Transverse colon (tissue), 4 donors: ENCODE measurements at regions not wholly inside any gene's neighbourhood (a gene's known extent, or its start where the extent isn't known, plus 50 kb on each side); places are given as distances from the start of the nearest gene placed in this dataset.

Experiments
- DNase-seq: peaks from one replicate; pipeline ENCODE4 v3.0.0-alpha.2; 2019
- H3K27ac ChIP-seq, 4 donors: fragments of 200-600 bp; sonication (generic); 2 replicates each; pipeline ENCODE4 v1.5.1; 2016 to 2018; ENCODE audit warnings: inconsistent platforms in 4 of 4
- H3K27me3 ChIP-seq: fragments of 200-600 bp; sonication (generic); 2 replicates; pipeline ENCODE4 v1.5.1; 2017; ENCODE audit warnings: inconsistent platforms
- H3K36me3 ChIP-seq, 4 donors: fragments of 200-600 bp; sonication (generic); 2 replicates each; pipeline ENCODE4 v1.5.1; 2017 to 2019; ENCODE audit warnings: inconsistent platforms in 4 of 4
- H3K4me1 ChIP-seq, 4 donors: fragments of 200-600 bp; sonication (generic); 2 replicates each; pipeline ENCODE4 v1.5.1; 2017 to 2020; ENCODE audit warnings: inconsistent platforms in 4 of 4
- H3K4me3 ChIP-seq, 4 donors: fragments of 200-600 bp; sonication (generic); 1 replicate in 1 of 4; 2 replicates in 3 of 4; pipeline versions ENCODE4 v1.5.1 to v1.6.1; 2017 to 2019; ENCODE audit warnings: inconsistent platforms in 4 of 4
- H3K9me3 ChIP-seq, 2 donors: fragments of 200-600 bp; sonication (generic); 2 replicates each; pipeline ENCODE4 v1.5.1; 2017 to 2019; ENCODE audit warnings: inconsistent platforms in 2 of 2
- CTCF ChIP-seq, 5 experiments: fragments of 200-600 bp in 3 of 5; fragments of 450-650 bp in 2 of 5; sonication (generic) in 3 of 5; IDR thresholded peaks; 1 replicate in 2 of 5; 2 replicates in 3 of 5; pipeline ENCODE4 v1.5.1; 2016 to 2017; ENCODE audit warnings: antibody characterized with exemption in 5 of 5, inconsistent platforms in 3 of 5, mild to moderate bottlenecking in 2 of 5, moderate library complexity in 1 of 5
- EP300 ChIP-seq: sonication (generic); formaldehyde crosslinking; IDR thresholded peaks from one replicate; pipeline ENCODE4 v1.6.1; 2017; ENCODE audit warnings: antibody characterized with exemption, low read depth
- POLR2A ChIP-seq: fragments of 450-650 bp; IDR thresholded peaks from one replicate; pipeline ENCODE4 v1.6.1; 2016; ENCODE audit warnings: antibody characterized with exemption, mild to moderate bottlenecking, moderate library complexity
- POLR2AphosphoS5 ChIP-seq, 3 donors: sonication (generic); formaldehyde crosslinking; IDR thresholded peaks; one replicate each; pipeline ENCODE4 v1.6.1; 2016; ENCODE audit warnings: antibody characterized with exemption in 3 of 3
- WGBS, 2 donors: methylation state at CpG; one replicate each; pipeline ENCODE4 v1.1.5; 2018; ENCODE audit warnings: low coverage in 1 of 2; 5-methylcytosine and 5-hydroxymethylcytosine counted together
- in situ Hi-C, 4 donors: fragments of 200-750 bp; cut with MboI; loops; one replicate each; pipeline versions ENCODE4 v1.15.0 to v1.15.1; 2017; ENCODE audit warnings: low sequenced_read_pairs in 3 of 4, low pct_ligation_motif_present in 1 of 4, low pct_unique_long_range_greater_than_20kb in 1 of 4
- intact Hi-C: fragments of 100-400 bp; cut with DNase I; formaldehyde crosslinking; loops from one replicate; pipeline ENCODE4 v1.15.1; 2023; ENCODE audit warnings: low total_unique reads

GRCh38 chr10:9416331-9416730 lies 1361.8 kb downstream of the GATA3 start:
- no peaks in the 10 kb centered on the region for H3K27me3 ChIP-seq
- H3K9me3 ChIP-seq, result no peaks in the 10 kb centered on the region
- no peaks in the 10 kb centered on the region for H3K36me3 ChIP-seq
- DNase-seq, result no peak
- in situ Hi-C loops (no loop called here), intact Hi-C loops (no loop called here)
- 11 to 33% methylated on average over 1 of the region's 1 CpG for WGBS, 2 donors
- no peak overlapping the region for H3K27ac ChIP-seq
- no peaks in the 10 kb centered on the region for H3K4me1 ChIP-seq
- TF ChIP-seq POLR2AphosphoS5 (IDR thresholded peaks at IDR 0.05), result no peak
- no peak for TF ChIP-seq CTCF (IDR thresholded peaks at IDR 0.05)
- TF ChIP-seq POLR2A, result no peak
- TF ChIP-seq EP300, result no peak
- no peak overlapping the region for H3K4me3 ChIP-seq

- intact Hi-C loops, result no loop called here
- in situ Hi-C loops, result no loop called here
- no peak for DNase-seq
- H3K9me3 ChIP-seq, result no peaks in the 10 kb centered on the region
- no peaks in the 10 kb centered on the region for H3K27me3 ChIP-seq
- no peaks in the 10 kb centered on the region for H3K36me3 ChIP-seq
- TF ChIP-seq EP300 (no peak), POLR2AphosphoS5 (IDR thresholded peaks at IDR 0.05) (no peak), POLR2A (no peak), CTCF (IDR thresholded peaks at IDR 0.05) (no peak)
- H3K4me1 ChIP-seq, result no peaks in the 10 kb centered on the region
- H3K27ac ChIP-seq, result no peak overlapping the region
- no peak overlapping the region for H3K4me3 ChIP-seq
Observed at GRCh38 chr10:9419757-9420156, 1365.3 kb downstream of the GATA3 start.

- no peaks in the 10 kb centered on the region for H3K27me3 ChIP-seq
- intact Hi-C loops (no loop called here), in situ Hi-C loops (no loop called here)
- no peaks in the 10 kb centered on the region for H3K36me3 ChIP-seq
- no peak overlapping the region for H3K27ac ChIP-seq
- DNase-seq, result no peak
- no peaks in the 10 kb centered on the region for H3K4me1 ChIP-seq
- no peaks in the 10 kb centered on the region for H3K9me3 ChIP-seq
- H3K4me3 ChIP-seq, result no peak overlapping the region
- TF ChIP-seq CTCF (IDR thresholded peaks at IDR 0.05), result no peak
- TF ChIP-seq POLR2A, result no peak
- TF ChIP-seq EP300, result no peak
- no peak for TF ChIP-seq POLR2AphosphoS5 (IDR thresholded peaks at IDR 0.05)
Observed at GRCh38 chr10:9427209-9427608, 1372.7 kb downstream of the GATA3 start.

- DNase-seq, result no peak
- WGBS, 2 donors, result 69 to 74% methylated on average over 2 of the region's 2 CpGs
- no peaks in the 10 kb centered on the region for H3K4me1 ChIP-seq
- TF ChIP-seq EP300, result no peak
- TF ChIP-seq POLR2AphosphoS5 (IDR thresholded peaks at IDR 0.05), result no peak
- TF ChIP-seq POLR2A, result no peak
- no peak for TF ChIP-seq CTCF (IDR thresholded peaks at IDR 0.05)
- intact Hi-C loops, result no loop called here
- no peak overlapping the region for H3K4me3 ChIP-seq
- no peaks in the 10 kb centered on the region for H3K9me3 ChIP-seq
- no peaks in the 10 kb centered on the region for H3K36me3 ChIP-seq
- H3K27me3 ChIP-seq, result no peaks in the 10 kb centered on the region
- H3K27ac ChIP-seq, result no peak overlapping the region
- in situ Hi-C loops, result no loop called here
Observed at GRCh38 chr10:9437131-9437530, 1382.6 kb downstream of the GATA3 start.
